H1 (cell line): ENCODE measurements at regions not wholly inside any gene's neighbourhood (a gene's known extent, or its start where the extent isn't known, plus 50 kb on each side); places are given as distances from the start of the nearest gene placed in this dataset.

Experiments
- CTCF ChIA-PET: fragments of 300-600 bp; sonication (Branson Sonifier 250); formaldehyde crosslinking; loops from one replicate; lab custom pipeline; 2021; ENCODE audit not compliant: partially characterized antibody; lab: Charles Lee
- POLR2A ChIA-PET: fragments of 300-600 bp; sonication (Branson Sonifier 250); formaldehyde crosslinking; loops from one replicate; lab custom pipeline; 2021; ENCODE audit warnings: inconsistent platforms; ENCODE audit not compliant: partially characterized antibody; lab: Charles Lee
- DNase-seq, 2 experiments: peaks; one replicate each; pipeline versions ENCODE4 v3.0.0 to v3.0.0-alpha.2; 2010 to 2022; ENCODE audit warnings: low spot score in 2 of 2, low read depth in 1 of 2, mixed read lengths in 1 of 2
- FAIRE-seq: peaks from 2 replicates; lab custom pipeline; 2011; peaks lifted over from hg19 to GRCh38; lab: Jason Lieb, UNC
- H2AFZ ChIP-seq: 2 replicates; pipeline ENCODE4 v1.8.1; 2012; ENCODE audit warnings: low read length, inconsistent platforms
- H2AK5ac ChIP-seq: 2 replicates; pipeline ENCODE4 v1.6.1; 2013; ENCODE audit warnings: low read depth, low read length
- H2BK120ac ChIP-seq: replicated peaks from 2 replicates; pipeline ENCODE3; 2013; ENCODE audit warnings: low read depth, low read length, inconsistent platforms
- H2BK12ac ChIP-seq: 2 replicates; pipeline ENCODE4 v1.6.1; 2013; ENCODE audit warnings: low read depth, low read length
- H2BK15ac ChIP-seq: 2 replicates; pipeline ENCODE4 v1.6.1; 2013; ENCODE audit warnings: low read length
- H2BK20ac ChIP-seq: 2 replicates; pipeline ENCODE4 v1.6.1; 2013; ENCODE audit warnings: low read length
- H2BK5ac ChIP-seq: 2 replicates; pipeline ENCODE4 v1.6.1; 2013; ENCODE audit warnings: low read depth, low read length
- H3K14ac ChIP-seq: 2 replicates; pipeline ENCODE4 v1.6.1; 2013; ENCODE audit warnings: inconsistent platforms; ENCODE audit not compliant: insufficient read length
- H3K18ac ChIP-seq: 2 replicates; pipeline ENCODE4 v1.6.1; 2013; ENCODE audit warnings: low read length; ENCODE audit errors: extremely low read depth
- H3K23ac ChIP-seq: 2 replicates; pipeline ENCODE4 v1.6.1; 2013; ENCODE audit warnings: inconsistent platforms; ENCODE audit not compliant: insufficient read length
- H3K23me2 ChIP-seq: 2 replicates; pipeline ENCODE4 v1.6.1; 2013; ENCODE audit warnings: low read depth, low read length
- H3K27ac ChIP-seq: 2 replicates; pipeline ENCODE4 v1.6.1; 2011; ENCODE audit warnings: low read depth, low read length, inconsistent platforms
- H3K27me3 ChIP-seq, 4 experiments: replicated peaks in 1 of 4; 1 replicate in 1 of 4; 2 replicates in 3 of 4; pipeline versions ENCODE4 v1.6.1 to v1.8.1; 2011 to 2013; ENCODE audit warnings: low read length in 3 of 4, mild to moderate bottlenecking in 3 of 4, inconsistent platforms in 2 of 4, mixed read lengths in 2 of 4, moderate library complexity in 1 of 4; ENCODE audit not compliant: control insufficient read depth in 3 of 4, insufficient read depth in 3 of 4; ENCODE audit errors: extremely low read depth in 1 of 4
- H3K36me3 ChIP-seq, 4 experiments: 2 replicates each; pipeline versions ENCODE4 v1.6.1 to v1.8.1; 2011 to 2013; ENCODE audit warnings: mild to moderate bottlenecking in 4 of 4, low read length in 3 of 4, moderate library complexity in 2 of 4, control low read depth in 1 of 4, inconsistent platforms in 1 of 4; ENCODE audit not compliant: insufficient read depth in 4 of 4, control insufficient read depth in 2 of 4
- H3K4ac ChIP-seq: replicated peaks from 2 replicates; pipeline ENCODE3; 2013; ENCODE audit warnings: low read length, low read depth, mixed read lengths, inconsistent platforms; ENCODE audit not compliant: insufficient read length
- H3K4me1 ChIP-seq, 4 experiments: replicated peaks in 1 of 4; 1 replicate in 1 of 4; 2 replicates in 3 of 4; pipeline versions ENCODE4 v1.6.1 to v1.8.1; 2011 to 2013; ENCODE audit warnings: low read length in 3 of 4, inconsistent platforms in 2 of 4, mixed read lengths in 1 of 4; ENCODE audit not compliant: insufficient read depth in 4 of 4, control insufficient read depth in 3 of 4
- H3K4me2 ChIP-seq, 2 experiments: 2 replicates each; pipeline versions ENCODE4 v1.6.1 to v1.8.1; 2011 to 2013; ENCODE audit warnings: low read depth in 2 of 2, low read length in 2 of 2, control low read depth in 1 of 2, inconsistent platforms in 1 of 2, mild to moderate bottlenecking in 1 of 2; ENCODE audit not compliant: insufficient read depth in 1 of 2
- H3K4me3 ChIP-seq, 4 experiments: fragments of 200-600, 300-600 bp in 1 of 4; sonication (generic), shearing (Covaris generic), sonication (Bioruptor Twin) in 1 of 4; 2 replicates each; pipeline versions ENCODE4 v1.5.1 to v1.8.1; 2011 to 2016; ENCODE audit warnings: low read length in 4 of 4, low read depth in 3 of 4, control low read depth in 2 of 4, inconsistent platforms in 2 of 4, mild to moderate bottlenecking in 2 of 4, mixed read lengths in 1 of 4, moderate library complexity in 1 of 4; ENCODE audit not compliant: insufficient read depth in 2 of 4; ENCODE audit errors: extremely low read depth in 1 of 4
- H3K56ac ChIP-seq: replicated peaks from 2 replicates; pipeline ENCODE3; 2013; ENCODE audit warnings: low read depth, mild to moderate bottlenecking, mixed read lengths, low read length, inconsistent platforms; ENCODE audit not compliant: insufficient read length
- H3K79me1 ChIP-seq: 2 replicates; pipeline ENCODE4 v1.6.1; 2013; ENCODE audit warnings: low read depth, low read length, control low read depth
- H3K79me2 ChIP-seq, 2 experiments: 2 replicates each; pipeline versions ENCODE4 v1.6.1 to v1.8.1; 2012 to 2013; ENCODE audit warnings: low read length in 2 of 2, mild to moderate bottlenecking in 2 of 2, inconsistent platforms in 1 of 2; ENCODE audit not compliant: insufficient read depth in 2 of 2, control insufficient read depth in 1 of 2
- H3K9ac ChIP-seq, 4 experiments: replicated peaks in 1 of 4; 1 replicate in 1 of 4; 2 replicates in 3 of 4; pipeline versions ENCODE4 v1.6.1 to v1.8.1; 2011 to 2013; ENCODE audit warnings: low read depth in 3 of 4, low read length in 3 of 4, control low read depth in 2 of 4, mild to moderate bottlenecking in 2 of 4, moderate library complexity in 2 of 4, inconsistent platforms in 1 of 4; ENCODE audit errors: extremely low read depth in 1 of 4
- H3K9me3 ChIP-seq, 2 experiments: 2 replicates each; pipeline versions ENCODE4 v1.6.1 to v1.8.1; 2012 to 2013; ENCODE audit warnings: mild to moderate bottlenecking in 2 of 2, moderate library complexity in 2 of 2, control low read depth in 1 of 2, inconsistent platforms in 1 of 2, low read depth in 1 of 2, low read length in 1 of 2, mixed read lengths in 1 of 2; ENCODE audit not compliant: insufficient read depth in 2 of 2
- H4K20me1 ChIP-seq, 2 experiments: replicated peaks in 1 of 2; 2 replicates each; pipeline versions ENCODE3 to v1.8.1; 2011 to 2013; ENCODE audit warnings: inconsistent platforms in 2 of 2, low read length in 2 of 2, mild to moderate bottlenecking in 1 of 2; ENCODE audit not compliant: insufficient read depth in 2 of 2, control insufficient read depth in 1 of 2
- H4K5ac ChIP-seq: 2 replicates; pipeline ENCODE4 v1.6.1; 2013; ENCODE audit warnings: low read length, low read depth, mixed read lengths, inconsistent platforms; ENCODE audit not compliant: insufficient read length
- H4K8ac ChIP-seq: 2 replicates; pipeline ENCODE4 v1.8.0; 2013; ENCODE audit warnings: mild to moderate bottlenecking, moderate library complexity, low read length, inconsistent platforms; ENCODE audit not compliant: insufficient read depth; ENCODE audit errors: extremely low read depth
- H4K91ac ChIP-seq: replicated peaks from 2 replicates; pipeline ENCODE3; 2013; ENCODE audit warnings: low read length, mixed read lengths, inconsistent platforms; ENCODE audit not compliant: insufficient read length
- TAF7 ChIP-seq: optimal IDR thresholded peaks from 2 replicates; pipeline ENCODE3; 2011; ENCODE audit warnings: low read depth, mild to moderate bottlenecking, inconsistent platforms, low read length, moderate library complexity, borderline replicate concordance
- YY1 ChIP-seq: IDR thresholded peaks from 2 replicates; pipeline ENCODE4 v1.6.1; 2011; ENCODE audit warnings: low read depth, mild to moderate bottlenecking, low read length
- WGBS, 2 experiments: shearing (Covaris generic) in 1 of 2; methylation state at CpG; one replicate each; pipeline versions ENCODE4 v1.1.6 to v1.1.7; 2013 to 2015; ENCODE audit warnings: low lambda C conversion rate in 2 of 2, mixed read lengths in 2 of 2, inconsistent platforms in 1 of 2, low coverage in 1 of 2, missing lambda C conversion rate in 1 of 2; ENCODE audit not compliant: insufficient replicate concordance in 2 of 2, insufficient coverage in 1 of 2, insufficient read length in 1 of 2; ENCODE audit errors: extremely low coverage in 1 of 2, missing lambda C conversion rate in 1 of 2; 5-methylcytosine and 5-hydroxymethylcytosine counted together

DNA sequence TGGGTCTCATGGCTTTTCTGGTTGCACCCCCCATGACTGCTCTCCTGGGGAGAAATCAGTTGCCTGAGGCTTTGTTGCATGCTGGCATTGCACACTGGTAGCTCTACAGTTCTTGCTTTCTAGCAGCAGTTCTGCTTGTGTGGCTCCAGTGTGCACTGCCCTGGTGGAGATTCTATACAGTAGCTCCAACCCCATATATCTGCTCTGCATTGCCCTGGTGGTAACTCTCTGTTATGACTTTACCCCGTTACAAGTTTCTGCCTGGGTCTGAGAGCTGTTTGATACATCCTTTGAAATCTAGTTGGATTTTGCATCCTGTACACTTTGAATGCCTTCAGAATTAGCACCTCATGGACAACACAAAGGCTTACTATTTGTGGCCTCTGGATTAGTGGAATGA, 241.4 kb upstream of the EPHA5 start:
- CTCF ChIA-PET: interaction anchor here (1.2 kb wide), 1 partner anchor 18 kb away, joined by 5 read pairs; no protein-coding TSS in a partner anchor
- Histone ChIP-seq H3K4me1 (no peaks in the 10 kb centered on the region), H2AFZ (no peak overlapping the region), H3K23ac (no peak overlapping the region), H3K18ac (no peak overlapping the region), H3K4me2 (no peak overlapping the region), H3K9me3 (no peaks in the 10 kb centered on the region), H3K79me1 (no peaks in the 10 kb centered on the region), H2BK20ac (no peak overlapping the region), H3K23me2 (no peaks in the 10 kb centered on the region), H4K8ac (no peak overlapping the region), H4K5ac (no peak overlapping the region), H3K27ac (no peak overlapping the region), H3K79me2 (no peaks in the 10 kb centered on the region), H2AK5ac (no peak overlapping the region), H3K9ac (no peak overlapping the region), H3K36me3 (no peaks in the 10 kb centered on the region), H3K27me3 (no peaks in the 10 kb centered on the region), H2BK15ac (no peak overlapping the region), H3K56ac (no peak overlapping the region), H3K4me3 (no peak overlapping the region), H2BK120ac (no peak overlapping the region), H2BK5ac (no peak overlapping the region), H2BK12ac (no peak overlapping the region), H4K20me1 (no peaks in the 10 kb centered on the region), H3K4ac (no peak overlapping the region), H3K14ac (no peak overlapping the region), H4K91ac (no peak overlapping the region)
- TF ChIP-seq TAF7 (no peak), YY1 (no peak)
- POLR2A ChIA-PET: no interaction called here
- 100% methylated on average over 1 of the region's 1 CpG; no CpG with 5 or more reads in 1 of the 2 experiments for WGBS, 2 experiments
- DNase-seq (no peak), FAIRE-seq (no peak)
